Liver (tissue), 8 donors: ENCODE measurements at regions not wholly inside any gene's neighbourhood (a gene's known extent, or its start where the extent isn't known, plus 50 kb on each side); places are given as distances from the start of the nearest gene placed in this dataset.

Experiments used
- DNase-seq: peaks from one replicate; pipeline ENCODE4 v3.0.0-alpha.2; 2017; ENCODE audit warnings: low spot score
- H3K27ac ChIP-seq, 2 donors: one replicate each; pipeline ENCODE4 v1.7.0; 2013; ENCODE audit warnings: inconsistent platforms in 2 of 2, low read length in 2 of 2, control low read depth in 1 of 2, low read depth in 1 of 2, mild to moderate bottlenecking in 1 of 2
- H3K27me3 ChIP-seq, 4 donors: one replicate each; pipeline versions ENCODE4 v1.6.1 to v1.7.0; 2013; ENCODE audit warnings: low read length in 3 of 4, inconsistent platforms in 1 of 4, mild to moderate bottlenecking in 1 of 4, moderate library complexity in 1 of 4; ENCODE audit not compliant: control insufficient read depth in 4 of 4, insufficient read depth in 4 of 4
- H3K36me3 ChIP-seq, 4 donors: one replicate each; pipeline versions ENCODE4 v1.6.1 to v1.7.0; 2013; ENCODE audit warnings: low read length in 3 of 4, mild to moderate bottlenecking in 3 of 4, low read depth in 1 of 4, moderate library complexity in 1 of 4; ENCODE audit not compliant: control insufficient read depth in 4 of 4, insufficient read depth in 3 of 4
- H3K4me1 ChIP-seq, 4 donors: one replicate each; pipeline versions ENCODE4 v1.6.1 to v1.7.0; 2013; ENCODE audit warnings: low read length in 3 of 4, mild to moderate bottlenecking in 3 of 4, moderate library complexity in 1 of 4; ENCODE audit not compliant: control insufficient read depth in 4 of 4, insufficient read depth in 4 of 4
- H3K4me3 ChIP-seq, 3 donors: one replicate each; pipeline versions ENCODE4 v1.6.1 to v1.7.0; 2013; ENCODE audit warnings: low read length in 3 of 3, control low read depth in 1 of 3, low read depth in 1 of 3, mild to moderate bottlenecking in 1 of 3
- H3K9ac ChIP-seq, 2 donors: one replicate each; pipeline ENCODE4 v1.7.0; 2013; ENCODE audit warnings: low read length in 2 of 2, mild to moderate bottlenecking in 2 of 2, moderate library complexity in 2 of 2, control low read depth in 1 of 2, low read depth in 1 of 2
- H3K9me3 ChIP-seq, 4 donors: one replicate each; pipeline versions ENCODE4 v1.6.1 to v1.7.0; 2013; ENCODE audit warnings: low read length in 3 of 4; ENCODE audit not compliant: control insufficient read depth in 4 of 4
- ATF3 ChIP-seq: IDR thresholded peaks from 2 replicates; pipeline ENCODE4 v1.6.1; 2016; ENCODE audit warnings: antibody characterized with exemption
- CTCF ChIP-seq: fragments of 150-350 bp; IDR thresholded peaks from 2 replicates; pipeline ENCODE4 v1.5.1; 2017; ENCODE audit warnings: improper control_type of control experiment, low read depth, low read length; ENCODE audit not compliant: missing input control
- EGR1 ChIP-seq, 2 donors: IDR thresholded peaks; 2 replicates each; pipeline ENCODE4 v1.6.1; 2016 to 2018; ENCODE audit warnings: antibody characterized with exemption in 2 of 2, low read depth in 2 of 2
- FOXA1 ChIP-seq: IDR thresholded peaks from 2 replicates; pipeline ENCODE4 v1.6.1; 2016; ENCODE audit warnings: antibody characterized with exemption
- FOXA2 ChIP-seq: IDR thresholded peaks from 2 replicates; pipeline ENCODE4 v1.6.1; 2016; ENCODE audit warnings: antibody characterized with exemption
- GABPA ChIP-seq, 2 donors: IDR thresholded peaks in 1 of 2; conservative IDR thresholded peaks in 1 of 2; 2 replicates each; pipeline ENCODE4 v1.6.1; 2016; ENCODE audit warnings: antibody characterized with exemption in 2 of 2, mild to moderate bottlenecking in 1 of 2, moderate library complexity in 1 of 2
- HNF4A ChIP-seq, 2 donors: conservative IDR thresholded peaks; 2 replicates each; pipeline ENCODE4 v1.6.1; 2016; ENCODE audit warnings: antibody characterized with exemption in 2 of 2, mild to moderate bottlenecking in 2 of 2
- HNF4G ChIP-seq: IDR thresholded peaks from 2 replicates; pipeline ENCODE4 v1.6.1; 2016; ENCODE audit warnings: antibody characterized with exemption
- JUND ChIP-seq, 2 donors: IDR thresholded peaks; 2 replicates each; pipeline ENCODE4 v1.6.1; 2016; ENCODE audit warnings: antibody characterized with exemption in 2 of 2
- MAX ChIP-seq: IDR thresholded peaks from 2 replicates; pipeline ENCODE4 v1.6.1; 2016; ENCODE audit warnings: antibody characterized with exemption
- NR2F2 ChIP-seq: IDR thresholded peaks from 2 replicates; pipeline ENCODE4 v1.6.1; 2016; ENCODE audit warnings: antibody characterized with exemption
- REST ChIP-seq: IDR thresholded peaks from 2 replicates; pipeline ENCODE4 v1.6.1; 2016; ENCODE audit warnings: antibody characterized with exemption, mild to moderate bottlenecking
- RXRA ChIP-seq, 2 donors: IDR thresholded peaks; 2 replicates each; pipeline ENCODE4 v1.6.1; 2017 to 2018; ENCODE audit warnings: antibody characterized with exemption in 2 of 2, mild to moderate bottlenecking in 1 of 2
- SP1 ChIP-seq: IDR thresholded peaks from 2 replicates; pipeline ENCODE4 v1.6.1; 2018; ENCODE audit warnings: antibody characterized with exemption, mild to moderate bottlenecking
- TAF1 ChIP-seq: conservative IDR thresholded peaks from 2 replicates; pipeline ENCODE4 v1.6.1; 2016; ENCODE audit warnings: antibody characterized with exemption, mild to moderate bottlenecking
- YY1 ChIP-seq: IDR thresholded peaks from 2 replicates; pipeline ENCODE4 v1.6.1; 2016; ENCODE audit warnings: antibody characterized with exemption, mild to moderate bottlenecking
- ZBTB33 ChIP-seq: IDR thresholded peaks from 2 replicates; pipeline ENCODE4 v1.6.1; 2016; ENCODE audit warnings: antibody characterized with exemption
- WGBS: extraction: QIAGEN DNeasy Blood & Tissue Kit; methylation state at CpG from one replicate; pipeline ENCODE4 v1.1.7; 2013; 5-methylcytosine and 5-hydroxymethylcytosine counted together
- donor health status: healthy.
- donor health status: healthy.
- donor health status: healthy.
- donor health status: healthy.
- donor health status: healthy.

GRCh38 chr6:18785810-18786490, 398.8 kb downstream of the RNF144B start:
- 35% methylated on average over 2 of the region's 2 CpGs for WGBS
- no peak for TF ChIP-seq HNF4A (conservative IDR thresholded peaks at IDR 0.05)
- no peak for TF ChIP-seq NR2F2
- no peak for TF ChIP-seq ZBTB33
- TF ChIP-seq ATF3 = no peak
- TF ChIP-seq FOXA1 = no peak
- TF ChIP-seq REST = no peak
- TF ChIP-seq FOXA2 = no peak
- no peak for TF ChIP-seq JUND (IDR thresholded peaks at IDR 0.05)
- Histone ChIP-seq H3K27ac (no peak overlapping the region), H3K4me1 (no peaks in the 10 kb centered on the region), H3K4me3 (no peak overlapping the region), H3K9ac (no peak overlapping the region), H3K36me3 (no peaks in the 10 kb centered on the region), H3K9me3 (no peaks in the 10 kb centered on the region), H3K27me3 (no peaks in the 10 kb centered on the region)
- DNase-seq = no peak

GRCh38 chr6:18792866-18793265, 405.7 kb downstream of the RNF144B start:
- Histone ChIP-seq H3K4me3 (no peak overlapping the region), H3K9ac (no peak overlapping the region), H3K4me1 (no peaks in the 10 kb centered on the region), H3K27me3 (no peaks in the 10 kb centered on the region), H3K9me3 (no peaks in the 10 kb centered on the region), H3K36me3 (no peaks in the 10 kb centered on the region), H3K27ac (no peak overlapping the region)
- WGBS = 42% methylated on average over 3 of the region's 3 CpGs
- DNase-seq = no peak
- TF ChIP-seq ZBTB33 = no peak
- no peak for TF ChIP-seq REST
- no peak for TF ChIP-seq RXRA (IDR thresholded peaks at IDR 0.05)
- no peak for TF ChIP-seq FOXA1
- TF ChIP-seq NR2F2 = no peak
- TF ChIP-seq TAF1 = no peak
- no peak for TF ChIP-seq HNF4G
- no peak for TF ChIP-seq YY1
- no peak for TF ChIP-seq ATF3
- no peak for TF ChIP-seq JUND (IDR thresholded peaks at IDR 0.05)
- TF ChIP-seq FOXA2 = no peak
- TF ChIP-seq EGR1 (IDR thresholded peaks at IDR 0.05; ENCODE audit: low read depth in 2 of 2) = no peak
- no peak for TF ChIP-seq GABPA (IDR thresholded peaks at IDR 0.05 in 1 of 2, conservative IDR thresholded peaks at IDR 0.05 in 1 of 2)
- no peak for TF ChIP-seq CTCF
- TF ChIP-seq SP1 = no peak
- no peak for TF ChIP-seq MAX
- no peak for TF ChIP-seq HNF4A (conservative IDR thresholded peaks at IDR 0.05)
